ENCODE measurements at regions not wholly inside any gene's neighbourhood (a gene's known extent, or its start where the extent isn't known, plus 50 kb on each side); places are given as distances from the start of the nearest gene placed in this dataset.

DNA sequence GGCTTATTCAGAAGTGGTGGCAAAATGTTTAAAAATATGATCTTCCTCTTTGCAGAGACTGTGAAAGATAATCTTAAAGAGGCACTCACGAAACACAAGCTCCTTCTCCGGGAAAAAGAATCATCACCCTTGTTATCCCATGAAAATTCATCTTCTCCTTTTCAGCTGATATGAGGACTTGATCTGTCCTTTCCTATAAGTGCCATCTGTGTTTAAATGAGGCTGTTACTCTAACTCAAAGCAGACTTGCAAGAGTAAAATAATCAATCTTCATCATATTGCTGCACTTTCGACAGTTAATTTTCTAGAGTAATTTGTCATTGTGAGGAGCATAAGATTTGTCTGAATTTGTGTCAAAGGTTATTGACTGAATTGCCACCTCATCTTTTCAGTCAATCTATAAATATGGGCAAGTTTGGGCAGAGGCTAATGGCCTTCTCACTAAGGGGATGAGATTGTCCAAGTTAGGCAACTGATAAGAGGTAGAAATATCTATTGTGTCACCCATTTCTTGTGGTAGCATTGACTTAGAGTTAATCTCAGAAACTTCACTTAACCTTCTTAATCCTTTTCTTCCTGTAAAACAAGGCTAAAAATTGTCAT is 452.9 kb downstream of the GRXCR1 start:
- no peak for DNase-seq (ENCODE audit: low read depth)

GRCh38 chr4:43348591-43348990 is 456.1 kb downstream of the GRXCR1 start:
- DNase-seq (ENCODE audit: low read depth), result no peak

DNA sequence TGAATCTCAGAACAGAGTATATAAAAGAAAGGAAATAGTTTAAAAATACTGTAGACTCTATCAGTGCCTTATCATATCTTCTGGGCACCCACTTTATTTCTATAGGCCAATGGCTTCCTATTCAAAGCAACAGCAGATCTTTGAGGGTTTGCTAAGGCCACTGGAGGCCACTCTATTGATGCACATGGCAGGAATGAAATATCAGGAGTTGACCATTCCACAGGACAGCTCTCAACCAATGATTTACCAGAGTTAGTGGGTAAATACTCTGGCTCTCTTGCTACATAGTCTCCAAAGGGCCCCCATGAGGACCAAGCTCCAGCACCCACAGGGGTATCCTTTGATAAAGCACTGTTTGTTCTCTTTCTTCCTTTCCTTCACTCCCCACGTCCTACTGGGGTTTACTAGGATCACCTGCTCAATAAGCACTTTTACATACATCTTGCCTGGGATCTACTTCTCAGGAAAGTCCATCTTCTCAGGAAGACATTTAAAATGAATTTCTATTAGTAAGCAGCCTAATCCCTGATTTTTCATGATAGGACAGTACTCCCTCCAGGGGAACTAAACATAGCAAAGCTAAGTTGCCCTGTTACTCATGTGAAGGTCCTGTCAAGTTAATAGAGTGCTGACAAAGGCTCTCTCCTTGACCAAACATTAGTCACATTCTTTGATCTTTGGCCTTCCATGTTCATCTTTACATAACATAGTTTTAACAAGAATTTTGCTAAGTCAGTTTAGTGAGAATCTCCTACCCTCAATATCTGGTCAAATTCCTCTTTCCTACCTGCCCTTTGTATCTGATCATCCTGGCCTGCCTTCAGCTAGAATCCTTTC is 459.7 kb downstream of the GRXCR1 start:
- no peak for DNase-seq (ENCODE audit: low read depth)

DNA sequence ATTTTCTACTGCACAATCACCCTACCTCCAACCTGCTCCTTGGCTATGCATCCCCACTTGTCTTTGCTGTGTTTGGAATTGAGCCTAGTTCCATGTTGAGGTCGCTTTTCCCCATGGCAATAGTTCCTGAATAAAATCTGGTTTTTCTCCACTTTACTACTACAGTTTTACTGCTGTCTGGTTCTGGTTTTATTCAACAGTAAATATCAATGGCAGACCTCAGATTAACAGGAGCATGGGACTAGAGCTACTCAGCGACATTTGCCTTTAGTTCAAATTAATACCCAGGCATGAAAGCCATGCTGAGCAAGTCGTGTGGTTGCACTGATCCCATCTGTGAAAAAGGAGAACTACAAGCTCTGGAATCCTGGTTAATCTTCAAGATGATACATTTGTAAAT is 460.3 kb downstream of the GRXCR1 start:
- no peak for DNase-seq (ENCODE audit: low read depth)

- DNase-seq (ENCODE audit: low read depth), result no peak
Observed at GRCh38 chr4:43353552-43353951, 461.0 kb downstream of the GRXCR1 start.

DNA sequence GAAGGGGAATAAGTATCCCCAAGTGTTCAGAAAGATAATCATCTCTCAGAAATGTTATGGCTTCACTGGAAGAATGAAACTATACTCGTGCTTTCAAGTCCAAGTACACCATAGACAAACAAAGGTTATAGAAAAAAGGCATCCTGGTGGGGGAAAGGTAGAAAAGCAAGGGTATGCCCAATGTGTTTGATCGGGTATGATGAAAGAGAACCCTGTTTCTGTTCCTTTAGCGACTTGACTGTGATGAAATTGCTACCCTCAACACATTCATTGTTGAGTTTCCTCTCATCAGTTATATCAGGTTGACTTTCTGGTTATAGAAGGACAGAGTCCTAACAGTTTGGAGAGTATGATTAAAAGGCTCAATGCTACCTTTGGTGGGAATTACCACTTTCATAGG is 464.3 kb downstream of the GRXCR1 start:
- no peak for DNase-seq (ENCODE audit: low read depth)

- no peak for DNase-seq (ENCODE audit: low read depth)
Observed at GRCh38 chr4:43357252-43357974, 464.9 kb downstream of the GRXCR1 start.

- no peak for DNase-seq (ENCODE audit: low read depth)
Observed at GRCh38 chr4:43360296-43360695, 467.8 kb downstream of the GRXCR1 start.

DNA sequence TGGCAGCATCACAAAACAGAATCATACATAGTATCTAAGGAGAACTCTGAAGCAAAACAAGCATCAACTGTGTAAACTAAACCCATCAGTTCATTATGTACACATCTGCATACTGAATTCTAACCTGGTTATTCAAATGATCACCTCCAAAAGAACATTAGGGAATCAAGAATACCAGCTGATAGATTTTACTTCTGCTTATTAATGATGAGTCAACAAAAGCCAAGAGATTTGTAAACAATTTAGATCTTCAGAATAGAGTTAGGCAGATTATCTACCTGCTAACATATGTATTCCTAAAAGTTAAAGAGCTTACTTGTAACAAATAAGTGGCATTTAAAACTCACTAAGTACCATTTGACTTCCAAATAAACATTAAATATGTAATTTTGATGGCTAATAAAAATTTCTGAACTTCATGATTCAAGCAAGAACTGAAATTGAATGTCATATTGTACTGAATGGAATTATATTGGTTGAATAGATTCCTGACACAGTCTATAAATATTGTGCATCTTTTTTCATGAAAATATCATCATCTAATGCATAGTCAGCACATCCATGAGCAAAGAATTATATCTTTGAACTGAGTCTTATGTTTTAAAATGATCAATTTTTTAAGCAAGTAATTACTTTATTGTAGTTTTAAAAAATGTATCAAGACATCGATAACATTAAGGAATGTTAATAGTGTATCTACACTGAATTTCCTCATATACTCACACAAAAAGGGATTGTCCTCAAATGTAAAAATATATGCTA is 470.5 kb downstream of the GRXCR1 start:
- no peak for DNase-seq (ENCODE audit: low read depth)

DNA sequence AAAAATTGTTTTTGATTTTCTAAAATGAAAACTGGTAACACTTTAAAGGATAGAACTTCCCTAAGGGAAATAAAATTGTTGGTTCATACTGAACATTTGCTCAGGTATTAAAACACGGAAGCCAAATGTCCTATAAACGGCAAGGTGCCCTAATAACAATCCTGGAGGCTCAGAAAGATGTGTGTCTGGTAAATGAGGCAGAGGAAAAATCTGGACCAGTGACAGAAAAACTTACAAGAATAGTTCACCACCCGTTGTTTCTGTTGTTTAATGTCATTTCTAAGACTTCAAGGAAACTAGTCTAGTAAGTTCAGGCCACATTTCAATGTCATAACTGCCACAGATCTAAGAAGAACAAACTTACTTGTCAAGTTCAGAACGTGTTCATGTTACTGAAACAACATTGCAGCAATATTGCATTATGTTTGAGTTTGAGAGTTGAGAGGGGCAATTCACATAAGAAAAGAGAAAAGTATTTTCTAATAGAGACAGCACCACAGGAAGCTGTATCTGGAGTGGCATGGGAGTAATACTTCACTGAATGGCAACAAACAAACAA is 476.6 kb downstream of the GRXCR1 start:
- no peak for DNase-seq (ENCODE audit: low read depth)

- no peak for DNase-seq (ENCODE audit: low read depth)
Observed at GRCh38 chr4:43373201-43373600, 480.7 kb downstream of the GRXCR1 start.

GRCh38 chr4:43374216-43374751 is 481.8 kb downstream of the GRXCR1 start:
- DNase-seq (ENCODE audit: low read depth), result no peak

- no peak for DNase-seq (ENCODE audit: low read depth)
Observed at GRCh38 chr4:43379016-43379415, 486.5 kb downstream of the GRXCR1 start.

GRCh38 chr4:43380093-43380492 is 487.6 kb downstream of the GRXCR1 start:
- DNase-seq (ENCODE audit: low read depth), result no peak

DNA sequence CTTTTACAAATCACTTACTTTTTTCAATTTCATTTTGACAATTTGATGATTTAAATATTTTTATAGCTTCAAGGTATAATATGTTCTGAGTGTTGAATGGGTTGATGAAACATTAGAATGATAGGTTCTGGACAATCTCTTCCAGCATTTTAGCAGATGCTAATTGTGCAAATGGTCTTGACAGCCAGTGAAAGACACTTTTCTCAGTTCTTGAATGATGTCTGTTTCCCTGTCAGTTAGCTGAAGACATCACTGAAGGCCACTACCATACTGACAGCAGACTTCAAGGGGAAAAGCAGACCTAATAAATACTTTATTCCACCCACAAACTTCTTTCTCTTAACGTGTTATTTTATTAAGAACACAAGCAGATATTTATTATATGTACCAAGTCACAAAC is 498.6 kb downstream of the GRXCR1 start:
- DNase-seq (ENCODE audit: low read depth), result no peak

GRCh38 chr4:43394976-43395375 is 502.5 kb downstream of the GRXCR1 start:
- no peak for DNase-seq (ENCODE audit: low read depth)

GRCh38 chr4:43399726-43400125 is 507.2 kb downstream of the GRXCR1 start:
- DNase-seq (ENCODE audit: low read depth), result no peak

DNA sequence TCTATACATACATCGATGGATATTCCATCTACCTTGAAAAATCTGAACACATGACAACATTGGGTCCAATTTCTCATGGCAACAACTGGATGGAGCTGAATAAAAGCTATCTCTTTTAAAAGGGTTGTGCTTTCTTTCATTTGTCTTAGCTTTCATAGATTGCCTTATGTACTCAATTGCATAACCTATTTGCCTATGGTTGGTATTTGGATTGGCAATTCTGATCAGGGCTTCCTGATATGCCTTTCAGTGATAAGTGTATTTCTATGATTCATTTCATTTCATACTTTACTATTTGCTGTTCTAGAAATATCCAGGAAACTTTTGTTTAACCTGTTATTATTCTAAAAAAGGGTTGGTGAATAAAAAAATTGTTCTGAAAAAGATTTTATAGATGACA is 509.9 kb downstream of the GRXCR1 start:
- no peak for DNase-seq (ENCODE audit: low read depth)

GRCh38 chr4:43410636-43411035 is 518.1 kb downstream of the GRXCR1 start:
- no peak for DNase-seq (ENCODE audit: low read depth)

GRCh38 chr4:43411226-43411625 is 518.7 kb downstream of the GRXCR1 start:
- no peak for DNase-seq (ENCODE audit: low read depth)

- DNase-seq (ENCODE audit: low read depth), result no peak
Observed at GRCh38 chr4:43423276-43423675, 530.8 kb downstream of the GRXCR1 start.

DNA sequence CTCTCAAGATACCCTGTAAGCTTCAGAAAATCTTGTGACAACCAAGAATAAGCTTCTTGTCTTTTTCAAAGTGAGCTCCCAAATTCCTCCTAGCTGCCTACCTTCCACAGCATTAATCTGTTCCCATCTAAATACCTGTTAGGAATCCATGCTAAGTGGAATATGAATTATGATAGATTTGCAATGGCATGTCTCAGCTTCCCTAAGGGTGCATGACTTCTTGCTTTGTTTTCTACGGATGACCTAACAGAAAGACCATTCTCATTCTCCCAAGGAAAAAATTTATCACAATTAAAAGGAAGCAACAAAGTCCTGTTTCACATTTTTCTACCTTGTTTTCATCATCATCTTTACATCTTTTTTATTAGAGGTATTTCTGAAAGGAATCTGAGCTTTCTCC is 532.7 kb downstream of the GRXCR1 start:
- DNase-seq (ENCODE audit: low read depth), result no peak
